ENCODE measurements at regions not wholly inside any gene's neighbourhood (a gene's known extent, or its start where the extent isn't known, plus 50 kb on each side); places are given as distances from the start of the nearest gene placed in this dataset.

DNA sequence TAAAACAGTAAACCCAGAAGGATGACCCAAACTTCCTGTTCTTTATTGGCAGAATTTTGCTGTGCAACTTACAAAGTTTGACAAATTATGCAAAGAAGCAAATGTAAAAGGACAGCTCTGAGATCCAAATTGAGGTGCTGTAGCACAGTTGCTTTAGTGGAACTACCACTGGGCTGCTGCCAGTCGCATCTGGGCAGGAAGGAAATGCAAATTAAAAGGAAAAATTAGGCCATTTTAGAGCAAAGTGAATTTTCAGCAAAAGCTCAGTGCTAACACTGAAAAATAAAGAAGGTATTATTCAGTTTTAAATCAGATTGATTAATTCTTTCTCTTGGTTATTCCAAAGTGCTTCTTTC lies 104.5 kb downstream of the ZMAT3 start:
- TF ChIP-seq POLR2A (IDR thresholded peaks at IDR 0.05; ENCODE audit: extremely low read depth, insufficient read length) (no peak), MYC (IDR thresholded peaks at IDR 0.05; ENCODE audit: low read depth, low read length) (no peak)
- TF ChIP-seq, protein P1, sequence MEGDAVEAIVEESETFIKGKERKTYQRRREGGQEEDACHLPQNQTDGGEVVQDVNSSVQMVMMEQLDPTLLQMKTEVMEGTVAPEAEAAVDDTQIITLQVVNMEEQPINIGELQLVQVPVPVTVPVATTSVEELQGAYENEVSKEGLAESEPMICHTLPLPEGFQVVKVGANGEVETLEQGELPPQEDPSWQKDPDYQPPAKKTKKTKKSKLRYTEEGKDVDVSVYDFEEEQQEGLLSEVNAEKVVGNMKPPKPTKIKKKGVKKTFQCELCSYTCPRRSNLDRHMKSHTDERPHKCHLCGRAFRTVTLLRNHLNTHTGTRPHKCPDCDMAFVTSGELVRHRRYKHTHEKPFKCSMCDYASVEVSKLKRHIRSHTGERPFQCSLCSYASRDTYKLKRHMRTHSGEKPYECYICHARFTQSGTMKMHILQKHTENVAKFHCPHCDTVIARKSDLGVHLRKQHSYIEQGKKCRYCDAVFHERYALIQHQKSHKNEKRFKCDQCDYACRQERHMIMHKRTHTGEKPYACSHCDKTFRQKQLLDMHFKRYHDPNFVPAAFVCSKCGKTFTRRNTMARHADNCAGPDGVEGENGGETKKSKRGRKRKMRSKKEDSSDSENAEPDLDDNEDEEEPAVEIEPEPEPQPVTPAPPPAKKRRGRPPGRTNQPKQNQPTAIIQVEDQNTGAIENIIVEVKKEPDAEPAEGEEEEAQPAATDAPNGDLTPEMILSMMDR (IDR thresholded peaks at IDR 0.05; ENCODE audit: low read depth, low read length): no peak
- TF ChIP-seq, protein P2, sequence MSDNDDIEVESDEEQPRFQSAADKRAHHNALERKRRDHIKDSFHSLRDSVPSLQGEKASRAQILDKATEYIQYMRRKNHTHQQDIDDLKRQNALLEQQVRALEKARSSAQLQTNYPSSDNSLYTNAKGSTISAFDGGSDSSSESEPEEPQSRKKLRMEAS (IDR thresholded peaks at IDR 0.05; ENCODE audit: low read depth, low read length): no peak
- no peak overlapping the region for H3K4me3 ChIP-seq (ENCODE audit: low read depth, low read length)
- DNase-seq (ENCODE audit: low read depth): no peak

DNA sequence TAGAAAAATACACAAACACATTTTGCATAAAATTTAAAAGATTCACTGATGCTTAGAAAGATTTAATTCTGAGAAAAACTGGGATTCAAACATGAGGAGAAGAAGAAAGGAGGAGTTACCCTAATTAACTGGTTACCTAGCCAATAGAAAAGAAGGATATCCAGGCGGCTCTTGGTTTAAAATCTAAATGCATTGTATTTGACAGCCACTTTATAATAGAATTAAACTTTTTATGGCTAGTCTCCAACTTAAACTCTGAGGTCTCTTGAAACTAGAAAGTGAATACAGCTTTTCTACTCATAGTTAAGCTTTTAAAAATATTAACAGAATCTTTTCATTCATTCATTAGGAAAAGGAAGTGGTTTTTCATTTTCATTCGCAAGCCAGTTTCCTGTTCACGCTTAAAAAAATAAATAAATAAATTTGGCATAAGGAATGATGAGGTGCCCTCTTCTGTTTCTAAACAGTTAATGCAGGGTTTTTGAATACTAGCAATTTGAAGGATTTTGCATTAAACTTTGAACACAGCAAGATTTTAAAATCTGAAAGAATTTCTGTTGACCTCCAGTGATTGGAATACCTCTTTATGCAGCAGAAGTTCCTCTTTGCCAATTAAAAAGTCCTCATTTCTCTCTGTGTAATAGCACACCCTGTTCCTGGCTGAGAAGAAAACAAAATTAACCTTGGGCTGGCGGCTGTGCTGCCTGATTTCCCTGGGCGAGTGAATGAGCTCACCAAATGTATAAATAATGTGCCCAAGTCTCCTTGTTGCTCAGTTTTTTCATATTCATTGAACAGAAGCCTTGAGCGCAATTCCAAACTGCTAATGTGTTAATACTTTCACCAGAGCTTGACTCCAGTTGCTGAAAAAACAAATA lies 105.1 kb downstream of the ZMAT3 start:
- TF ChIP-seq, protein P1 (IDR thresholded peaks at IDR 0.05; ENCODE audit: low read depth, low read length): no peak
- no peak for TF ChIP-seq POLR2A (IDR thresholded peaks at IDR 0.05; ENCODE audit: extremely low read depth, insufficient read length)
- TF ChIP-seq MYC (IDR thresholded peaks at IDR 0.05; ENCODE audit: low read depth, low read length): no peak
- TF ChIP-seq, protein P2 (IDR thresholded peaks at IDR 0.05; ENCODE audit: low read depth, low read length): no peak
- DNase-seq (ENCODE audit: low read depth): peak; percentile 25
- H3K4me3 ChIP-seq (ENCODE audit: low read depth, low read length): no peak overlapping the region

DNA sequence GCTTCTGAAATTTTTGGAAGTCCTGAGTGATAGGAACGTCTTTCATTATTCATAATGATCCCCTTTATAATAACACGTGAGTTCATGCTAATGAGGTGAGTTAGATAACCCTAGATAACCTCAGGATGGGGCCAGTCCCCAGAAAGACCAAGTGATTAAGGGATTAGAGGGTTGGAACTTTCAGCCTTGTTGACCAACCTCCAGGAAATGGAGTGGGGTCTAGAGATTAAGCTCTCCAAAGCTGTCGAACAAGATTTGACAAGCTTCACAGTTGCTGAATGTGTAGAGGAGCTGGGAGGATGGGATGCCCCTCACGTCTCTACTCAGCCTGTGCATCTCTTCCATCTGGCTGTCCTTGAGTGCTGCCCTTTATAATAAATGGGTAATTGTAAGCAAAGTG lies 107.1 kb downstream of the ZMAT3 start:
- TF ChIP-seq, protein P1 (IDR thresholded peaks at IDR 0.05; ENCODE audit: low read depth, low read length): no peak
- TF ChIP-seq, protein P2 (IDR thresholded peaks at IDR 0.05; ENCODE audit: low read depth, low read length): no peak
- TF ChIP-seq MYC (IDR thresholded peaks at IDR 0.05; ENCODE audit: low read depth, low read length): no peak
- no peak for TF ChIP-seq POLR2A (IDR thresholded peaks at IDR 0.05; ENCODE audit: extremely low read depth, insufficient read length)
- DNase-seq (ENCODE audit: low read depth): no peak
- H3K4me3 ChIP-seq (ENCODE audit: low read depth, low read length): no peak overlapping the region

DNA sequence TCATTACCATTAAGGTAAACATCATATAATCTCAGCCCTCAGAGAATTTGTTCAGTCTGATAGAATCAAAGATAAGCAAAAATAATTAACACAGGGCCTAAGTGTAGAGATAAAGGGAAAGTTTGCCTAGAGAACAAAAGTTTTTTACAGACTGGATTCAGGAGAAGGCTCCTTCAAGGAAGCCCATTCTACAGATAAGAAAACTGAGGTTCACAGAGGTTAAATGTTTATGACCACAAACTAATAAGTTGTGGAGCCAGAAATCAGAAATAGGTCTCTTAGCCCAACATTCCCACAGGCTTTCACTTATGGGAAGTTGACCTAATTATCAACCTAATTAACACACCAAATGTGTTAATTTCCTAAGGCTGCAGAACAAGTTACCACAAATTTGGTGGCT lies 110.7 kb downstream of the ZMAT3 start:
- no peak for TF ChIP-seq POLR2A (IDR thresholded peaks at IDR 0.05; ENCODE audit: extremely low read depth, insufficient read length)
- TF ChIP-seq, protein P2 (IDR thresholded peaks at IDR 0.05; ENCODE audit: low read depth, low read length): no peak
- TF ChIP-seq MYC (IDR thresholded peaks at IDR 0.05; ENCODE audit: low read depth, low read length): no peak
- TF ChIP-seq, protein P1 (IDR thresholded peaks at IDR 0.05; ENCODE audit: low read depth, low read length): no peak
- DNase-seq (ENCODE audit: low read depth): no peak
- H3K4me3 ChIP-seq (ENCODE audit: low read depth, low read length): no peak overlapping the region

DNA sequence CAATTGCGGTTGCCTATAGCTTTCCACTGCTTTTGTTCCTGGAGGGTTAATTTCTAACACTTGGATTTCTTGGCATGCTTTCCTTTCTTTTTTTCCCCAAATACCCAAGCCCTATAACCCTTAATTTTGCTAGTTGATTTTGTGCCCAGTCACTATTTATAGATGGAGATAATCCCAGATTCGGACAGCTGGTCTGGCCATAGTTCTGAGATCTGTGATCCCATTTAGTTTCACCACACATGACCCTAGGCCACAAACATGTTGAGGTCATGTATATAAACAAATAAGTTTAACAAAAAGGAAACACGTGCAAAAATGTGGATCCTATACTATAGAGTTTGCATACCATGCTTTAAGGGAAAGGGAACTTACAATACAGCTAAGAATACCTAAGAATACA lies 111.4 kb downstream of the ZMAT3 start:
- H3K4me3 ChIP-seq (ENCODE audit: low read depth, low read length): no peak overlapping the region
- TF ChIP-seq, protein P1 (IDR thresholded peaks at IDR 0.05; ENCODE audit: low read depth, low read length): no peak
- TF ChIP-seq MYC (IDR thresholded peaks at IDR 0.05; ENCODE audit: low read depth, low read length) (no peak), POLR2A (IDR thresholded peaks at IDR 0.05; ENCODE audit: extremely low read depth, insufficient read length) (no peak)
- TF ChIP-seq, protein P2 (IDR thresholded peaks at IDR 0.05; ENCODE audit: low read depth, low read length): no peak
- DNase-seq (ENCODE audit: low read depth): no peak
